ENCODE measurements at regions not wholly inside any gene's neighbourhood (a gene's known extent, or its start where the extent isn't known, plus 50 kb on each side); places are given as distances from the start of the nearest gene placed in this dataset.

- ChIA-PET CTCF (interaction anchor here (0.7 kb wide), 1 partner anchor 235 kb away, joined by 3 read pairs; no protein-coding TSS in a partner anchor), POLR2A (ENCODE audit: unreplicated experiment) (interaction anchor here (0.5 kb wide), 1 partner anchor 186 kb away, joined by 5 read pairs; no protein-coding TSS in a partner anchor)
- H3K4me2 ChIP-seq = no peak overlapping the region
- H2AFZ ChIP-seq = no peak overlapping the region
- H3K27ac ChIP-seq = no peak overlapping the region
- no peaks in the 10 kb centered on the region for H3K27me3 ChIP-seq (ENCODE audit: insufficient read depth, low read depth)
- H3K4me1 ChIP-seq (replicated peaks; ENCODE audit: insufficient read depth) = peaks cover 11% of the 10 kb centered on the region
- H3K36me3 ChIP-seq (ENCODE audit: low read depth) = no peaks in the 10 kb centered on the region
- H3K4me3 ChIP-seq = no peak overlapping the region
- no peak for TF ChIP-seq CTCF (conservative IDR thresholded peaks at IDR 0.05)
- TF ChIP-seq EZH2 (IDR thresholded peaks at IDR 0.05; ENCODE audit: low read depth) = no peak
- intact Hi-C loops (cut with micrococcal nuclease; ENCODE audit: unreplicated experiment) = no loop called here
- no peaks in the 10 kb centered on the region for H3F3A ChIP-seq (ENCODE audit: insufficient read depth, low read depth)
- BruUV-seq (replicated peaks) = no TSS peak
- no peaks in the 10 kb centered on the region for H3K79me2 ChIP-seq (ENCODE audit: low read depth)
- no peaks in the 10 kb centered on the region for H4K20me1 ChIP-seq (ENCODE audit: insufficient read depth)
- peak in 1 of 2 experiments; percentile 64 for DNase-seq
- no peaks in the 10 kb centered on the region for H3K9me2 ChIP-seq (ENCODE audit: insufficient read depth)
- H3K9me3 ChIP-seq (ENCODE audit: insufficient read depth, low read depth) = no peaks in the 10 kb centered on the region
Measured at GRCh38 chr13:109509154-109509900, 277.1 kb downstream of the IRS2 start.

GRCh38 chr13:109500146-109500773, 286.1 kb downstream of the IRS2 start:
- POLR2A ChIA-PET (ENCODE audit: unreplicated experiment) = no interaction called here
- no TSS peak for BruUV-seq (replicated peaks)
- H3K4me2 ChIP-seq = no peak overlapping the region

DNA sequence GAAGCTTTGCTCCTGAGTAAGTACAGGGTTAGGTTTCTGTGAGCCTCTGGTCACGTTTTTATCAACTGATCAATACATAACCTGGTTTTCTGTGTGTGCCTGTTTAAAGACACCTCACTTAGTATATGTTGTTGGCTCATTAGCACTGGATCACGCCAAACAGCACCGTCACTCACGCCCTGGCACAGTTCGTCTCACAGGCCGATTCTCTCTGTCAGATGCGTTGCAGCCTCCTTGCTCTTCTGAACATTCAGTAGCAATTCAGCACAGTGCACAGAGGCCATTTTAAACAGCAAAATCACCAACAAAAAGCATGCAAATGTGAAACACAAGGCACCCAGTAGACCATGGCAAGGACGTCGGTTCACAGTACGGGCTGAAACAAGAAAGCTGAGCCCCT, 288.5 kb downstream of the IRS2 start:
- ChIA-PET CTCF (no interaction called here), POLR2A (ENCODE audit: unreplicated experiment) (no interaction called here)
- no TSS peak for BruUV-seq (replicated peaks)
- intact Hi-C loops (cut with micrococcal nuclease; ENCODE audit: unreplicated experiment) = no loop called here
- no peak overlapping the region for H3K4me3 ChIP-seq
- H3F3A ChIP-seq (ENCODE audit: insufficient read depth, low read depth) = no peaks in the 10 kb centered on the region
- no peak overlapping the region for H2AFZ ChIP-seq
- H3K27ac ChIP-seq = no peak overlapping the region
- no peaks in the 10 kb centered on the region for H3K36me3 ChIP-seq (ENCODE audit: low read depth)
- DNase-seq = no peak
- TF ChIP-seq EZH2 (IDR thresholded peaks at IDR 0.05; ENCODE audit: low read depth) (no peak), CTCF (conservative IDR thresholded peaks at IDR 0.05) (no peak)
- no peaks in the 10 kb centered on the region for H3K27me3 ChIP-seq (ENCODE audit: insufficient read depth, low read depth)
- peaks cover 5% of the 10 kb centered on the region for H3K4me1 ChIP-seq (replicated peaks; ENCODE audit: insufficient read depth)
- H4K20me1 ChIP-seq (ENCODE audit: insufficient read depth) = no peaks in the 10 kb centered on the region
- no peaks in the 10 kb centered on the region for H3K9me2 ChIP-seq (ENCODE audit: insufficient read depth)
- H3K4me2 ChIP-seq = no peak overlapping the region
- H3K79me2 ChIP-seq (ENCODE audit: low read depth) = no peaks in the 10 kb centered on the region
- H3K9me3 ChIP-seq (ENCODE audit: insufficient read depth, low read depth) = no peaks in the 10 kb centered on the region; the same call in 1 of the 2 replicates

More at GRCh38 chr13:109500146-109500773, 286.1 kb downstream of the IRS2 start:
- Histone ChIP-seq H3K4me3 (no peak overlapping the region), H3K9me3 (ENCODE audit: insufficient read depth, low read depth) (no peaks in the 10 kb centered on the region), H3K79me2 (ENCODE audit: low read depth) (no peaks in the 10 kb centered on the region), H3K27ac (no peak overlapping the region), H2AFZ (no peak overlapping the region), H3K27me3 (ENCODE audit: insufficient read depth, low read depth) (no peaks in the 10 kb centered on the region), H3K4me1 (replicated peaks; ENCODE audit: insufficient read depth) (no peaks in the 10 kb centered on the region), H3F3A (ENCODE audit: insufficient read depth, low read depth) (no peaks in the 10 kb centered on the region), H4K20me1 (ENCODE audit: insufficient read depth) (no peaks in the 10 kb centered on the region), H3K36me3 (ENCODE audit: low read depth) (no peaks in the 10 kb centered on the region), H3K9me2 (ENCODE audit: insufficient read depth) (no peaks in the 10 kb centered on the region)
- CTCF ChIA-PET = no interaction called here
- intact Hi-C loops (cut with micrococcal nuclease; ENCODE audit: unreplicated experiment) = no loop called here
- TF ChIP-seq CTCF (conservative IDR thresholded peaks at IDR 0.05) = no peak
- TF ChIP-seq EZH2 (IDR thresholded peaks at IDR 0.05; ENCODE audit: low read depth) = no peak
- DNase-seq = no peak
